HEK293T (cell line): ENCODE measurements at regions not wholly inside any gene's neighbourhood (a gene's known extent, or its start where the extent isn't known, plus 50 kb on each side); places are given as distances from the start of the nearest gene placed in this dataset.

Experiments used
- ELF4 ChIP-seq: fragments of 450-650 bp; IDR thresholded peaks from 2 replicates; pipeline ENCODE4 v1.6.1; 2017; ENCODE audit warnings: antibody characterized with exemption
- FOXK2 ChIP-seq: fragments of 450-650 bp; IDR thresholded peaks from 2 replicates; pipeline ENCODE4 v1.6.1; 2016; ENCODE audit warnings: mild to moderate bottlenecking
- SP1 ChIP-seq: fragments of 450-650 bp; IDR thresholded peaks from 2 replicates; pipeline ENCODE4 v1.6.1; 2017
- TARDBP ChIP-seq: fragments of 450-650 bp; IDR thresholded peaks from 2 replicates; pipeline ENCODE4 v1.6.1; 2016

- TF ChIP-seq FOXK2 (no peak), TARDBP (no peak), ELF4 (no peak), SP1 (no peak)
Measured at GRCh38 chr1:199549421-199549820, 478.1 kb upstream of the NR5A2 start.
